ENCODE measurements at regions not wholly inside any gene's neighbourhood (a gene's known extent, or its start where the extent isn't known, plus 50 kb on each side); places are given as distances from the start of the nearest gene placed in this dataset.

GRCh38 chr17:73754886-73755400 lies 110.7 kb upstream of the SDK2 start:
- no peak overlapping the region for H3K4me3 ChIP-seq
- no peak for DNase-seq
- H3K36me3 ChIP-seq, result no peaks in the 10 kb centered on the region
- H3K27me3 ChIP-seq, result peaks cover 21% of the 10 kb centered on the region
- H3K4me1 ChIP-seq, result peaks cover 4% of the 10 kb centered on the region; the same call in 1 of the 2 replicates
- no peak overlapping the region for H3K27ac ChIP-seq
- H3K9me3 ChIP-seq (replicated peaks), result no peaks in the 10 kb centered on the region

GRCh38 chr17:73757420-73757819 lies 113.2 kb upstream of the SDK2 start:
- no peak overlapping the region for H3K27ac ChIP-seq
- no peaks in the 10 kb centered on the region for H3K9me3 ChIP-seq (replicated peaks)
- H3K36me3 ChIP-seq, result no peaks in the 10 kb centered on the region
- H3K4me3 ChIP-seq, result no peak overlapping the region
- no peak for DNase-seq
- peaks cover 6% of the 10 kb centered on the region; the same call in 1 of the 2 replicates for H3K4me1 ChIP-seq
- H3K27me3 ChIP-seq, result peaks cover 20% of the 10 kb centered on the region; the same call in 1 of the 2 replicates

GRCh38 chr17:73758245-73758644 lies 114.0 kb upstream of the SDK2 start:
- H3K4me3 ChIP-seq, result no peak overlapping the region
- H3K27me3 ChIP-seq, result peaks cover 20% of the 10 kb centered on the region; the same call in 1 of the 2 replicates
- no peaks in the 10 kb centered on the region for H3K9me3 ChIP-seq (replicated peaks)
- no peak overlapping the region for H3K27ac ChIP-seq
- no peaks in the 10 kb centered on the region for H3K36me3 ChIP-seq
- DNase-seq, result no peak
- peaks cover 6% of the 10 kb centered on the region; the same call in 1 of the 2 replicates for H3K4me1 ChIP-seq

- DNase-seq, result no peak
- H3K27me3 ChIP-seq, result peaks cover 20% of the 10 kb centered on the region; the same call in 1 of the 2 replicates
- no peaks in the 10 kb centered on the region for H3K36me3 ChIP-seq
- H3K4me1 ChIP-seq, result peaks cover 6% of the 10 kb centered on the region; the same call in 1 of the 2 replicates
- H3K9me3 ChIP-seq (replicated peaks), result no peaks in the 10 kb centered on the region
- H3K27ac ChIP-seq, result no peak overlapping the region
- no peak overlapping the region for H3K4me3 ChIP-seq
Observed at GRCh38 chr17:73759324-73759723, 115.1 kb upstream of the SDK2 start.

- peaks cover 21% of the 10 kb centered on the region; the same call in 1 of the 2 replicates for H3K27me3 ChIP-seq
Observed at GRCh38 chr17:73759734-73760438, 115.6 kb upstream of the SDK2 start.

GRCh38 chr17:73760439-73760758 lies 116.2 kb upstream of the SDK2 start:
- no peak overlapping the region for H3K27ac ChIP-seq
- no peak for DNase-seq
- peaks cover 26% of the 10 kb centered on the region; the same call in 1 of the 2 replicates for H3K27me3 ChIP-seq
- peaks cover 6% of the 10 kb centered on the region; the same call in 1 of the 2 replicates for H3K4me1 ChIP-seq
- H3K9me3 ChIP-seq (replicated peaks), result no peaks in the 10 kb centered on the region
- H3K36me3 ChIP-seq, result no peaks in the 10 kb centered on the region
- no peak overlapping the region for H3K4me3 ChIP-seq

More at GRCh38 chr17:73759734-73760438, 115.6 kb upstream of the SDK2 start:
- Histone ChIP-seq H3K9me3 (replicated peaks) (no peaks in the 10 kb centered on the region), H3K4me3 (no peak overlapping the region), H3K27ac (no peak overlapping the region), H3K36me3 (no peaks in the 10 kb centered on the region), H3K4me1 (peaks cover 6% of the 10 kb centered on the region; the same call in 1 of the 2 replicates)
- peak; percentile 45 to 66 for DNase-seq

- Histone ChIP-seq H3K27ac (no peak overlapping the region), H3K4me3 (no peak overlapping the region), H3K4me1 (peaks cover 9% of the 10 kb centered on the region), H3K36me3 (no peaks in the 10 kb centered on the region), H3K27me3 (peaks cover 9% of the 10 kb centered on the region; the same call in 1 of the 2 replicates), H3K9me3 (replicated peaks) (no peaks in the 10 kb centered on the region)
- no peak for DNase-seq
Observed at GRCh38 chr17:73765824-73766563, 121.7 kb upstream of the SDK2 start.

GRCh38 chr17:73767696-73768095 lies 123.5 kb upstream of the SDK2 start:
- no peak overlapping the region for H3K27ac ChIP-seq
- H3K4me1 ChIP-seq, result peaks cover 12% of the 10 kb centered on the region
- H3K27me3 ChIP-seq, result peaks cover 6% of the 10 kb centered on the region; the same call in 1 of the 2 replicates
- no peaks in the 10 kb centered on the region for H3K36me3 ChIP-seq
- no peak overlapping the region for H3K4me3 ChIP-seq
- H3K9me3 ChIP-seq (replicated peaks), result no peaks in the 10 kb centered on the region
- DNase-seq, result no peak

- H3K4me1 ChIP-seq, result peaks cover 12% of the 10 kb centered on the region
- H3K4me3 ChIP-seq, result no peak overlapping the region
- no peak overlapping the region for H3K27ac ChIP-seq
- no peaks in the 10 kb centered on the region for H3K36me3 ChIP-seq
- H3K9me3 ChIP-seq (replicated peaks), result no peaks in the 10 kb centered on the region
- DNase-seq, result no peak
- H3K27me3 ChIP-seq, result peaks cover 6% of the 10 kb centered on the region; the same call in 1 of the 2 replicates
Observed at GRCh38 chr17:73768691-73769090, 124.4 kb upstream of the SDK2 start.

GRCh38 chr17:73769479-73769878 lies 125.2 kb upstream of the SDK2 start:
- Histone ChIP-seq H3K9me3 (replicated peaks) (no peaks in the 10 kb centered on the region), H3K27me3 (peaks cover 6% of the 10 kb centered on the region; the same call in 1 of the 2 replicates), H3K27ac (no peak overlapping the region), H3K4me3 (no peak overlapping the region), H3K36me3 (no peaks in the 10 kb centered on the region), H3K4me1 (peaks cover 12% of the 10 kb centered on the region)
- DNase-seq, result no peak

- Histone ChIP-seq H3K36me3 (no peaks in the 10 kb centered on the region), H3K27ac (no peak overlapping the region), H3K4me3 (no peak overlapping the region), H3K4me1 (peaks cover 12% of the 10 kb centered on the region), H3K27me3 (peaks cover under 1% of the 10 kb centered on the region; the same call in 1 of the 2 replicates), H3K9me3 (replicated peaks) (no peaks in the 10 kb centered on the region)
- peak; percentile 93 to 96 for DNase-seq
Observed at GRCh38 chr17:73770115-73770848, 126.0 kb upstream of the SDK2 start.

- Histone ChIP-seq H3K27me3 (no peaks in the 10 kb centered on the region), H3K4me3 (no peak overlapping the region)
Observed at GRCh38 chr17:73770849-73771229, 126.6 kb upstream of the SDK2 start.

GRCh38 chr17:73772107-73772705 lies 128.0 kb upstream of the SDK2 start:
- Histone ChIP-seq H3K27ac (no peak overlapping the region), H3K4me1 (peaks cover 12% of the 10 kb centered on the region), H3K4me3 (no peak overlapping the region), H3K36me3 (no peaks in the 10 kb centered on the region), H3K27me3 (no peaks in the 10 kb centered on the region), H3K9me3 (replicated peaks) (no peaks in the 10 kb centered on the region)
- no peak for DNase-seq

More at GRCh38 chr17:73770849-73771229, 126.6 kb upstream of the SDK2 start:
- Histone ChIP-seq H3K9me3 (replicated peaks) (no peaks in the 10 kb centered on the region), H3K36me3 (no peaks in the 10 kb centered on the region), H3K4me1 (peaks cover 12% of the 10 kb centered on the region), H3K27ac (no peak overlapping the region)
- DNase-seq, result no peak

- no peaks in the 10 kb centered on the region for H3K36me3 ChIP-seq
- peaks cover 12% of the 10 kb centered on the region for H3K4me1 ChIP-seq
- DNase-seq, result no peak
- no peaks in the 10 kb centered on the region for H3K9me3 ChIP-seq (replicated peaks)
- no peak overlapping the region for H3K27ac ChIP-seq
- H3K4me3 ChIP-seq, result no peak overlapping the region
- no peaks in the 10 kb centered on the region for H3K27me3 ChIP-seq
Observed at GRCh38 chr17:73773702-73774101, 129.5 kb upstream of the SDK2 start.

All from SJCRH30 (cell line).